Natural killer cell treated with Interleukin-12 subunit alpha and Interleukin-12 subunit beta and Interleukin-15 and Interleukin-18, amount 100 ng/mL, for 72 hours (primary cell): ENCODE measurements at regions not wholly inside any gene's neighbourhood (a gene's known extent, or its start where the extent isn't known, plus 50 kb on each side); places are given as distances from the start of the nearest gene placed in this dataset.

Experiments used
- ATAC-seq, 2 donors: fragments of 150-1000 bp; cut with Tn5 transposase in 1 of 2; sonication (Bioruptor Pico), chemical (Tn5 transposase) in 1 of 2; 2 replicates each; pipeline ENCODE4 v1.10.0; 2021
- DNase-seq: peaks from one replicate; pipeline ENCODE4 v3.0.0; 2022; ENCODE audit warnings: low spot score
- H3K27ac Mint-ChIP-seq, 2 donors: 1 replicate in 1 of 2; 2 replicates in 1 of 2; pipeline ENCODE4 v1.8.0; 2022; ENCODE audit warnings: mixed read lengths in 2 of 2, mild to moderate bottlenecking in 1 of 2, moderate library complexity in 1 of 2
- H3K27me3 Mint-ChIP-seq, 2 donors: 1 replicate in 1 of 2; 2 replicates in 1 of 2; pipeline ENCODE4 v1.8.0; 2022; ENCODE audit warnings: mixed read lengths in 2 of 2
- H3K36me3 Mint-ChIP-seq: one replicate; pipeline ENCODE4 v1.8.0; 2022; ENCODE audit warnings: mixed read lengths
- H3K4me1 Mint-ChIP-seq, 2 donors: 1 replicate in 1 of 2; 2 replicates in 1 of 2; pipeline ENCODE4 v1.8.0; 2022; ENCODE audit warnings: low read depth in 2 of 2, mixed read lengths in 2 of 2, mild to moderate bottlenecking in 1 of 2
- H3K4me3 Mint-ChIP-seq: one replicate; pipeline ENCODE4 v1.8.0; 2022; ENCODE audit warnings: mixed read lengths
- H3K9me3 Mint-ChIP-seq: 2 replicates; pipeline ENCODE4 v1.8.0; 2022; ENCODE audit warnings: mixed read lengths

DNA sequence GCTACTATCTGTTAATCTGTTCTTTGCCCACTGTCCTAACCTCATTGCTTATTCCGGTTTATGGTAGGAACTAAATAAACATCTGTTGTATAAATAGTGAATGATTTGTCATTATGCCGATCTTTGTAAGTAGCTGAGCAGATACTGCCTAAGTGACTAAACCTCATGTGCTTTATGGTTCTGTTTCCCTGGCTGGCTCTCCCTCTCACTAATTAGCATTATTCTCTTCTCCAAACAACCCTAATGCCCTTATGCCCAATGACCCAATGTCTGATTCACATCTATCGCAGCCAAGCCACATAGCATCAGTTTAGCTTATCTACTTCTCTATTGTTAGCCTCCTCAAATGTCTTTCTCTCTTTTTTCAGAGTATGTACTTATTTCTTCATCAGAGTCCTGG is 462.3 kb upstream of the POT1 start:
- H3K27ac Mint-ChIP-seq, result no peak overlapping the region
- ATAC-seq (peak in 1 of 2 donors; percentile 46), DNase-seq (no peak)
- H3K9me3 Mint-ChIP-seq, result peaks cover 10% of the 10 kb centered on the region
- H3K36me3 Mint-ChIP-seq, result peaks cover 4% of the 10 kb centered on the region
- no peaks in the 10 kb centered on the region for H3K27me3 Mint-ChIP-seq
- H3K4me3 Mint-ChIP-seq, result no peak overlapping the region
- H3K4me1 Mint-ChIP-seq, result no peaks in the 10 kb centered on the region

DNA sequence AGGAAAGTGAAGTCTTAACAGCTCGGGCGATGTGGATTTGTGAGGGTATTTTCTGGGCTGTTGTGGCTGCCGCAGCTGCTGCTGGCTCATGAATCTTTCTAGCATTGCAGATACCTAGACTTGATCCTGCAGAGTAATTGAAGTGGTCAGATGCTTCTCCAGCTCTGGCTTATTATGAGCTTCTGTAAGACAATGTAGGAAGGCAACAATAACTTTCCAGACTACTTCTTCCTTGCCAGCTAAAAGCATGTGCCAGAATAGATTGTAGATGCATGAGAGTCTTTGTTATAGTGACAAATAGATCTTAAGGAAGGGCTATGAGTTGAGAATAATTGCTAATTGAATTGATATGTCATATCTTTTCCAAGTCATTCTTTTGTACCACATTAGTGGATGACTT is 461.4 kb upstream of the POT1 start:
- peaks cover 10% of the 10 kb centered on the region for H3K9me3 Mint-ChIP-seq
- H3K36me3 Mint-ChIP-seq, result peaks cover 4% of the 10 kb centered on the region
- no peaks in the 10 kb centered on the region for H3K27me3 Mint-ChIP-seq
- ATAC-seq (no peak), DNase-seq (no peak)
- no peak overlapping the region for H3K4me3 Mint-ChIP-seq
- no peaks in the 10 kb centered on the region for H3K4me1 Mint-ChIP-seq
- H3K27ac Mint-ChIP-seq, result no peak overlapping the region

DNA sequence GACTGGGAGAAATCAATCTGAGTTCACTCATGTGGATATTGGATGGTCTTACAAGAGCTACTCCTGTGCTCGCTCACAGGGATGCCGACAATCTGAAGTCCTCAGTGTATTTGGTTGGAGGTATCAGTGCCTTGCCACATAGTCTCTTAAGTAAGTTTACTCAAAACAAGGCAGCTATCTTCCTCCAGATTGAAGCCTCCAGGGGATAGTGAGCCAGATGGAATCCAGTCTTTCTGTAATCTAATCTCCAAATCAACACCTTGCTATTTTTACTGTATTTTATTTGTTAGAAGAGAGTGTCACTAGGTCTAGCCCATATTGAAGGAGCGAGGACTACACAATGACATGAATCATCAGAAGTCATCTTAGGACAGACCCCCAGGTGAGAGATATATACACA is 456.6 kb upstream of the POT1 start:
- Mint-ChIP-seq H3K4me3 (no peak overlapping the region), H3K9me3 (no peaks in the 10 kb centered on the region), H3K36me3 (no peaks in the 10 kb centered on the region), H3K4me1 (peaks cover 0 to 2% of the 10 kb centered on the region in 2 donors), H3K27ac (no peak overlapping the region), H3K27me3 (no peaks in the 10 kb centered on the region)
- no peak for ATAC-seq
- DNase-seq, result no peak

DNA sequence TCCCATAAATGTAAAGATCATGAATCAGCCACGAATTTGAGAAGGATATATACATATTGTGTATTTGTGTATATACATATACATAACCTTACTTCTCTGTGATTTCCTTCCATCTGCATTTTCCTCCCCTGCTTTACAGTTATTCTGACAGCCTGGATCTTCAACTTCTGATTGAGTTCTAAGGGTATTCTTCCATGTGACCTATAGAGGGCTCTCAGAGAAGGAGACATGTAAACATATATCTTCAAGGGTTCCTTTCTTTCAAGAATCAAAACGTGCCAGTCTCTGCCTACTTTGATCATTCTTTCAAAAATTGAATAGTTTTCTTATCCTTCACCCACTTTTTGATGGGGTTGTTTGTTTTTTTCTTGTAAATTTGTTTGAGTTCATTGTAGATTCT is 453.7 kb upstream of the POT1 start:
- H3K27ac Mint-ChIP-seq, result no peak overlapping the region
- ATAC-seq (no peak), DNase-seq (no peak)
- peaks cover 0 to 2% of the 10 kb centered on the region in 2 donors for H3K4me1 Mint-ChIP-seq
- no peaks in the 10 kb centered on the region for H3K27me3 Mint-ChIP-seq
- H3K4me3 Mint-ChIP-seq, result no peak overlapping the region
- H3K9me3 Mint-ChIP-seq, result no peaks in the 10 kb centered on the region
- no peaks in the 10 kb centered on the region for H3K36me3 Mint-ChIP-seq

DNA sequence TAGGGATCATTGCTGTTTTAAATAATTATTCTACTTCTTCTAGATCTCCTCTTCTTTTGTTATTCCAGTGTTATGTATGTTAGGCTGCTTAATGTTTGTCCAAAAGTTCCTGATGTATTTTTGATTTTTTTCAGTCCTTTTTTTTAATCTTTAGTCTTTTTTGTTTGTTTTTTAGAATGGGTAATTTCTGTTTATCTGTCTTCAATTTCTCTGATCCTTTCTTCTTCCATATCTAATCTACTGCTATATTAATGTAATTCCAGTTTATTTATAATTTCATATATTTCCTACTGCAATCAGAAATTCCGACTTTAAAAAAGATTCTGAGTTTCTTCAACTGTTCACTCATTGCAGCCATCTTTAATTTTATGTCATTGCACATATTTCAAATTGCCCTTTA is 452.8 kb upstream of the POT1 start:
- Mint-ChIP-seq H3K27ac (no peak overlapping the region), H3K27me3 (no peaks in the 10 kb centered on the region), H3K4me3 (no peak overlapping the region), H3K4me1 (peaks cover 0 to 2% of the 10 kb centered on the region in 2 donors), H3K36me3 (no peaks in the 10 kb centered on the region), H3K9me3 (no peaks in the 10 kb centered on the region)
- DNase-seq (no peak), ATAC-seq (no peak)

DNA sequence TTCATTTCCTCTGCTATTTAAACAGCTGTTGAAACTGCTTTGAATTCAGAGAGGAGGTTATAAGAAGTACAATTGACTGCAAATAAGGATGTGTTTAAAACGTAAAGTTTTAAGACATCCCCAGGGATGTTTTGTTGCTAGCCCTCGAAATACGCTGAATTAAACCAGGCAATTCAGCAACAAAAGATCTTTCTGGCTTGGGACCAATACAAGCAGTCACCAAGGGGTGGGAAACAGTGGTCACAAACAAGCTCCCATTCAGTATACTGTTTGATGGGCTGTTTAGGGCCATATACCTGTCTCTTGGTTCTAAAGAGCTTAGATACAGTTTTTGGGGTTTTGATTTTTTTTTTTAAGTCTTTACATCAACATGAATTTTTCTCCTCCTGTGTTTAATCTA is 446.3 kb upstream of the POT1 start:
- no peak for ATAC-seq
- Mint-ChIP-seq H3K9me3 (no peaks in the 10 kb centered on the region), H3K36me3 (no peaks in the 10 kb centered on the region), H3K27ac (no peak overlapping the region), H3K4me3 (no peak overlapping the region), H3K4me1 (no peaks in the 10 kb centered on the region), H3K27me3 (no peaks in the 10 kb centered on the region)
- DNase-seq, result no peak

DNA sequence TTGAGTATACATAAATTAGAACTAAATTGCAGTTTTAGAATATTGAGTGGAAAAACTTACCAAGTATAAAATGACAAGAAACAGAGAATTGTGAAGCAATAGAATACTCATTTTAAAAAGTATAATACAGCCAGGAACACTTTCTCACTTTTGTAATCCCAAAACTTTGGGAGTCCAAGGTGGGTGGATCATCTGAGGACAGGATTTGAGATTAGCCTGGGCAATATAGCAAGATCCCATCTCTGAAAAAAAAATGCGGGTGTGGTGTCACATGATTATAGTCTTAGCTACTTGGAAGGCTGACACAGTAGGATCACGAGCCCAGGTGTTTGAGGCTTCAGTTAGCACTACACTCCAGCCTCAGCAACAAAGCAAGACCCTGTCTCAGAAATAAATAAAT is 440.9 kb upstream of the POT1 start:
- Mint-ChIP-seq H3K36me3 (peaks cover 4% of the 10 kb centered on the region), H3K4me3 (no peak overlapping the region), H3K9me3 (peaks cover 9% of the 10 kb centered on the region), H3K27ac (no peak overlapping the region), H3K27me3 (no peaks in the 10 kb centered on the region), H3K4me1 (no peaks in the 10 kb centered on the region)
- ATAC-seq (no peak), DNase-seq (no peak)

DNA sequence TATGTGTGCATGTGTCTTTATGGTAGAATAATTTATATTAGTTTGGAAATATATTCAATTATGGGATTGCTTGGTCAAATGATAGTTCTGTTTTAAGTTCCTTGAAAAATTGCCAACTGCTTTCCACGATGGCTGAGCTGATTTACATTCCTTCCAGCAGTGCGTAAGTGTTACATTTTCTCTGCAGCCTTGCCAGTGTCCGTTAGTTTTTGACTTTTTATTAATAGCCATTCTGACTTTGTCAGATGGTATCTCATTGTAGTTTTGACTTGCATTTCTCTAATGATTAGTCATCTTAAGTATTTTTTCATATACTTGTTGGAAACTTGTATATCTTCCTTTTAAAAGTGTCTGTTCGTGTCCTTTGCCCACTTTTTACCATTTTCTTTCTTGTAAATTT is 434.2 kb upstream of the POT1 start:
- ATAC-seq (no peak), DNase-seq (no peak)
- Mint-ChIP-seq H3K27me3 (no peaks in the 10 kb centered on the region), H3K9me3 (peaks cover 11% of the 10 kb centered on the region), H3K27ac (no peak overlapping the region), H3K4me1 (peaks cover 0 to 3% of the 10 kb centered on the region in 2 donors), H3K4me3 (no peak overlapping the region), H3K36me3 (peaks cover 11% of the 10 kb centered on the region)

DNA sequence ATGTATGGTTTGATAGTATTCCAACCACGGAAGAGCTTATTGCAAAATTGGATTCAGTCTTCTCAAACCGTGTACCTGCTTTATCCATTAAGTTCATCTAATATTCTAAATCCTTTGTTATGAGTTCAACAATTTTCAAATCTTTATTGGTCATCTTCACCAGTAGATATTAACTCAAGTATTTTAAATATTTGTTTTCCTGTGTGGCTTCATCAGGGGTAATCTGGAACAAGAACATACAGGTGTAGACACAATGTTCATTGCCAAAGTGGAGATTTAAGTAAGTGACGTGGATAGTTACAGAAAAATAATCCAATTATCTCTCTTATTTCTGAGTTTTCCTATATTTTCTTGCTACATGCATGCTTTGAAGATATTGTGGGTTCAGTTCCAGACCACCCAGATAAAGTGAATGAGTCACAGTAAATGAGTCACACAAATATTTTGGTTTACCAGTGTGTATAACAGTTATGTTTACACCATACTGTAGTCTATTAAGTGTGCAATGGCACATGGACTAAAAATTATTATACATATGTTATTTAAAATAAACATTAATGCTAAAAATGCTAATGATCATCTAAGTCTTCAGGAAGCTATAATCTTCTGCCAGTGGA is 429.0 kb upstream of the POT1 start:
- Mint-ChIP-seq H3K36me3 (no peaks in the 10 kb centered on the region), H3K27ac (no peak overlapping the region), H3K4me3 (no peak overlapping the region), H3K4me1 (peaks cover 0 to 6% of the 10 kb centered on the region in 2 donors), H3K9me3 (no peaks in the 10 kb centered on the region), H3K27me3 (no peaks in the 10 kb centered on the region)
- no peak for DNase-seq
- no peak for ATAC-seq

DNA sequence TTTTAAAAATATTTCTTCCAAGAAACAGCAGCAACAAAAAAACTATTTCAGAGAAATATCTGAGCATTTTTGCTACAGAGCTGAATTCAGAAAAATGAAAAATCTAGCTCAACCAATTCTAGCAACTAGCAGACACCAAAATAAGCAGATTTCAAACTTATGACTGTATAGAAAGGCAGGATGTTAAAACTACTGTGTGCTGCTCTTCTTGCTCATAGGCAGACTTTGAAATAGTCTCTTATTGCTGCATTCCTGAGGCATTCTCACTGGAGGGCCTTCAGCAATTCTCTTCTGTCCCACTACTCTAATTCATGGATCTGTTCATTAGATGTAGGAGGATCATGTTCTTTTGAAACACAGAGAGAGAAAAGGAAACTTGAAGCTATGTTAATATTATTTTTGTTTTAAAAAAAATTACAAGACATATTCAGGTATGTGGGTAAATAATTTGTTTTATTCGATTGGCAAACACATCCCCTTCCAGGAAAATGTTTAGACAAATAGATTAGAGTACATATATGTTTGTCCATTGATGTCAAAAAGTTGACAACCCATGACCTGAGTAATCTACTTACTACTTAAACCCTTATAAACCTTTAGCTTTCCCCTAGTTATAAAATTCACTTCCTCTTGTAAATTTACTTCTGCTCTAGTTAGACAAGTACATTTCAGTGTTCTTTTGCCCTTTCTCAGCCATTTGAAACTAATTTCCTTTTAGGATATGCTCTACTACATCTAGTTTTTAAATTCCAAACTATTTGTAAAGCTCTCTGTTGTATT is 428.2 kb upstream of the POT1 start:
- no peak overlapping the region for H3K4me3 Mint-ChIP-seq
- H3K27me3 Mint-ChIP-seq, result no peaks in the 10 kb centered on the region
- no peaks in the 10 kb centered on the region for H3K9me3 Mint-ChIP-seq
- ATAC-seq (no peak), DNase-seq (no peak)
- no peak overlapping the region for H3K27ac Mint-ChIP-seq
- H3K36me3 Mint-ChIP-seq, result no peaks in the 10 kb centered on the region
- H3K4me1 Mint-ChIP-seq, result peaks cover 0 to 6% of the 10 kb centered on the region in 2 donors

DNA sequence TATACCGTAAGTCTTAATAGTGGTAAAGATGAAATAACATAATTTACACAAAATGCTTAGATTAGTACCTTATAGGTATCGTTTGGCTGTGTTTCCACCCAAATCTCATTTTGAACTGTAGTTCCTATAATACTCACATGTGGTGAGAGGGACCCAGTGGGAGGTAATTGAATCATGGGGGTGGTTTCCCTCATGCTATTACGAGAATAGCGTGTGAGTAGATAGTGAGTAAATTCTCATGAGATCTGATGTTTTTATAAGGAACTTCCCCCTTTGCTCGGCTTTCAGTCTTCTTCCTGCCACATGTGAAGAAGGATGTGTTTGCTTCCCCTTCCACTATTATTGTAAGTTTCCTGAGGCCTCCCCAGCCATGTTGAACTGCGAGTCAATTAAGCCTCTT is 426.3 kb upstream of the POT1 start:
- no peak for DNase-seq
- Mint-ChIP-seq H3K4me1 (peaks cover 0 to 6% of the 10 kb centered on the region in 2 donors), H3K27ac (peak overlapping the region in 1 of 2 donors; percentile 57), H3K36me3 (no peaks in the 10 kb centered on the region), H3K9me3 (no peaks in the 10 kb centered on the region), H3K27me3 (no peaks in the 10 kb centered on the region), H3K4me3 (no peak overlapping the region)
- peak; percentile 46 to 72 for ATAC-seq

DNA sequence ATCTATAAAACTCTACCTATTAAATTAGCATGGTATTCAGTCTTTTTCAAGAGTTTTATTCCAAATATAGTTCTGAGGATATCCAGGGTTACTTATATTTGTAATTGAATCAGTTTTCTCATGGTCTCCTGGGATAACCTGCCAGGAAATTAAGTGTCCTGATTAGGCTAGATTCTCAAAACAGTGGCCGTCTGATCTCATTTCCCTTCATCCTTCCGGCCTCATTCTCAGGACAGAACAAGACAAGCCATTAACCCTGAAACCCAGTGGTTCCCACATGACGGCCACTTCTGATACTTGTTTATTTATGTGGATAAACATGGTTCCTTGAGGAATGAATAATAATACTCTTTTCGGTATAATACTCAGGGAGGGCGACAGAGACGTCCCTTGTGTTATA is 417.6 kb upstream of the POT1 start:
- no peaks in the 10 kb centered on the region for H3K36me3 Mint-ChIP-seq
- H3K27me3 Mint-ChIP-seq, result no peaks in the 10 kb centered on the region
- H3K9me3 Mint-ChIP-seq, result no peaks in the 10 kb centered on the region
- H3K4me3 Mint-ChIP-seq, result no peak overlapping the region
- no peaks in the 10 kb centered on the region for H3K4me1 Mint-ChIP-seq
- ATAC-seq, result no peak
- H3K27ac Mint-ChIP-seq, result no peak overlapping the region
- no peak for DNase-seq

DNA sequence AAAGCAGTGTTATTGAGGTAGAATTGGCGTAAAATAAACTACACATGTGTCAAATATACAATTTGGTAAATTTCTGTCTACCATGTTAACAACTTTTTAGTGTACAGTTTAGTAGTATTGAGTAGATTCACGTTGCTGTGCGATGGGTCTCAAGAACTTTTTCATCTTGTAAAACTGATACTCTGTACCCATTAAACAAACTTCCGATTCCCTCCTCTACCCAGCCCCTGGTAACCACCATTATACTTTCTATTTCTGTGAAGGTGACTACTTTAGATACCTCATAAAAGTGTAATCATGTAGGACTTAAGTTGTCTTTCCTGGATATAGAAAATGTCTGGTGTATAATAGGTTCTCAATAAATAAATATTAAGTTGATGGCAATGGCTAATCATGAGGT is 408.5 kb upstream of the POT1 start:
- H3K36me3 Mint-ChIP-seq, result no peaks in the 10 kb centered on the region
- H3K27me3 Mint-ChIP-seq, result no peaks in the 10 kb centered on the region
- H3K9me3 Mint-ChIP-seq, result peaks cover 4% of the 10 kb centered on the region
- no peak overlapping the region for H3K4me3 Mint-ChIP-seq
- ATAC-seq (no peak), DNase-seq (no peak)
- peaks cover 0 to 3% of the 10 kb centered on the region in 2 donors for H3K4me1 Mint-ChIP-seq
- H3K27ac Mint-ChIP-seq, result no peak overlapping the region

DNA sequence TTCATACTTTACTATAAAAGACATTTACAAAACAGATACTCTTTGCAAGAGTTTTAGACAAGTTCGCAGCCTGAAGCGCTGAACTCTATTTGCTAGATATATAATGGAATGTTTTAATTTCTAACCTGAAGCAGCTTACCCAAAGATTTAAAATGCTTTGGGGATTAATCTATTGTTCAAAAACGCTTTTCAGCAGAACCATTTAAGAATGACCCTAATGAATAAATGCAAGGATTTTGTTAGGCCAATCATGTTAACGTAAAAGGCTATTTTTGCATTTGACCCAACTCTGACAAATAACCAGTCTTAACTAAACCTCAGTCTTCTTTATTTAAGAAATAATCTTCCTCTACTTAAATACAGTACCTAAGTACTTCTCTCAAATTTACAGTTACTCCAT is 406.7 kb upstream of the POT1 start:
- ATAC-seq (no peak), DNase-seq (no peak)
- Mint-ChIP-seq H3K27me3 (no peaks in the 10 kb centered on the region), H3K4me3 (no peak overlapping the region), H3K27ac (no peak overlapping the region), H3K9me3 (peaks cover 6% of the 10 kb centered on the region), H3K36me3 (no peaks in the 10 kb centered on the region), H3K4me1 (peaks cover 0 to 3% of the 10 kb centered on the region in 2 donors)
